ENCODE measurements at regions not wholly inside any gene's neighbourhood (a gene's known extent, or its start where the extent isn't known, plus 50 kb on each side); places are given as distances from the start of the nearest gene placed in this dataset.
"Not testable (repeated sequence)": the region's sequence is repeated elsewhere in the genome, so short reads cannot be mapped to it uniquely, and the experiment has no call there.

GRCh38 chr1:166666790-166667189, 172.5 kb upstream of the POGK start:
- not testable (repeated sequence) for H4K20me1 ChIP-seq (ENCODE audit: control insufficient read depth, insufficient read depth, insufficient read length); H2BK15ac ChIP-seq (ENCODE audit: low read depth, low read length); H3T11ph ChIP-seq (ENCODE audit: low read length); H3K18ac ChIP-seq (ENCODE audit: insufficient read length, low read depth, low read length); H4K8ac ChIP-seq (replicated peaks; ENCODE audit: insufficient read length, low read depth, low read length); H3K9me3 ChIP-seq (ENCODE audit: control insufficient read depth, low read depth, low read length); H3K4me2 ChIP-seq (ENCODE audit: insufficient read depth, insufficient read length, low read length); H2BK20ac ChIP-seq (ENCODE audit: low read depth, low read length, poor library complexity, severe bottlenecking); H3K9me3 Mint-ChIP-seq; H3K27me3 ChIP-seq (ENCODE audit: insufficient read depth, low read length); H3K4me1 Mint-ChIP-seq; H3K4ac ChIP-seq (ENCODE audit: low read depth, low read length); H3K14ac ChIP-seq (ENCODE audit: insufficient read depth, low read length); H2BK120ac ChIP-seq (ENCODE audit: low read depth, low read length, poor library complexity, severe bottlenecking); H2BK5ac ChIP-seq (ENCODE audit: insufficient read length, low read length); H4K91ac ChIP-seq (ENCODE audit: insufficient read length, low read depth, low read length); H4K5ac ChIP-seq (ENCODE audit: insufficient read length, low read depth, low read length); H2AK5ac ChIP-seq (ENCODE audit: insufficient read length, low read length); H3K27ac ChIP-seq (ENCODE audit: insufficient read length, low read depth, low read length); H2BK12ac ChIP-seq (ENCODE audit: insufficient read length, low read depth, low read length); H3K27me3 Mint-ChIP-seq (ENCODE audit: low read depth); H3K79me1 ChIP-seq (ENCODE audit: insufficient read depth, low read depth, low read length, poor library complexity, severe bottlenecking); H3K79me2 ChIP-seq (ENCODE audit: insufficient read depth, low read length); H2AFZ ChIP-seq (ENCODE audit: low read length); H3K36me3 Mint-ChIP-seq (ENCODE audit: insufficient read depth in 1 of 3, low read depth in 3 of 3); DNase-seq; H3K23me2 ChIP-seq (ENCODE audit: insufficient read length, low read depth, low read length, poor library complexity, severe bottlenecking); H3K23ac ChIP-seq (ENCODE audit: insufficient read length, low read depth, low read length); H3K9ac ChIP-seq (ENCODE audit: extremely low read depth, insufficient read length, low read length); H3K56ac ChIP-seq (ENCODE audit: insufficient read length, low read depth, low read length); H3K27ac Mint-ChIP-seq; H3K4me1 ChIP-seq (ENCODE audit: insufficient read depth, low read length); H3K4me3 Mint-ChIP-seq
- no CpG with 5 or more reads among the region's 3 CpGs for WGBS (ENCODE audit: extremely low coverage, insufficient read length, low lambda C conversion rate)

- H2BK20ac ChIP-seq (ENCODE audit: low read depth, low read length, poor library complexity, severe bottlenecking); H4K5ac ChIP-seq (ENCODE audit: insufficient read length, low read depth, low read length); H4K8ac ChIP-seq (replicated peaks; ENCODE audit: insufficient read length, low read depth, low read length); H3K4ac ChIP-seq (ENCODE audit: low read depth, low read length); H2AK5ac ChIP-seq (ENCODE audit: insufficient read length, low read length); H3K23me2 ChIP-seq (ENCODE audit: insufficient read length, low read depth, low read length, poor library complexity, severe bottlenecking); H3K79me2 ChIP-seq (ENCODE audit: insufficient read depth, low read length); H3K27me3 ChIP-seq (ENCODE audit: insufficient read depth, low read length); H3K36me3 Mint-ChIP-seq (ENCODE audit: insufficient read depth in 1 of 3, low read depth in 3 of 3); H3K18ac ChIP-seq (ENCODE audit: insufficient read length, low read depth, low read length); H2BK15ac ChIP-seq (ENCODE audit: low read depth, low read length); H3K9me3 ChIP-seq (ENCODE audit: control insufficient read depth, low read depth, low read length); H3K27me3 Mint-ChIP-seq (ENCODE audit: low read depth); H3K27ac ChIP-seq (ENCODE audit: insufficient read length, low read depth, low read length); H3K4me1 Mint-ChIP-seq; H2AFZ ChIP-seq (ENCODE audit: low read length); DNase-seq; H3K4me1 ChIP-seq (ENCODE audit: insufficient read depth, low read length); H3K79me1 ChIP-seq (ENCODE audit: insufficient read depth, low read depth, low read length, poor library complexity, severe bottlenecking); H4K20me1 ChIP-seq (ENCODE audit: control insufficient read depth, insufficient read depth, insufficient read length); H3T11ph ChIP-seq (ENCODE audit: low read length); H2BK120ac ChIP-seq (ENCODE audit: low read depth, low read length, poor library complexity, severe bottlenecking); H3K4me2 ChIP-seq (ENCODE audit: insufficient read depth, insufficient read length, low read length); H3K4me3 Mint-ChIP-seq; H3K9ac ChIP-seq (ENCODE audit: extremely low read depth, insufficient read length, low read length); H2BK12ac ChIP-seq (ENCODE audit: insufficient read length, low read depth, low read length); H2BK5ac ChIP-seq (ENCODE audit: insufficient read length, low read length); H3K56ac ChIP-seq (ENCODE audit: insufficient read length, low read depth, low read length); H3K14ac ChIP-seq (ENCODE audit: insufficient read depth, low read length); H3K23ac ChIP-seq (ENCODE audit: insufficient read length, low read depth, low read length); H4K91ac ChIP-seq (ENCODE audit: insufficient read length, low read depth, low read length); H3K9me3 Mint-ChIP-seq: not testable (repeated sequence)
- WGBS (ENCODE audit: extremely low coverage, insufficient read length, low lambda C conversion rate), result no CpG with 5 or more reads among the region's 1 CpG
- H3K27ac Mint-ChIP-seq, result peak overlapping the region in 1 of 3 experiments; percentile 80; a peak in 1 of 7 replicates
Observed at GRCh38 chr1:166667600-166667999, 171.7 kb upstream of the POGK start.

Measured in H9 (cell line).